GM12865 (cell line): ENCODE measurements at regions not wholly inside any gene's neighbourhood (a gene's known extent, or its start where the extent isn't known, plus 50 kb on each side); places are given as distances from the start of the nearest gene placed in this dataset.

Source experiments
- DNase-seq: peaks from one replicate; pipeline ENCODE4 v3.0.0; 2010; ENCODE audit warnings: low read depth
- H3K4me3 ChIP-seq: 2 replicates; pipeline ENCODE4 v1.5.1; 2011; ENCODE audit warnings: mild to moderate bottlenecking, low read depth, low read length, control low read depth
- CTCF ChIP-seq: IDR thresholded peaks from 2 replicates; pipeline ENCODE4 v1.5.1; 2011; ENCODE audit warnings: low read length, control low read depth, low read depth, inconsistent platforms; ENCODE audit not compliant: insufficient read depth; ENCODE audit errors: missing control alignments

GRCh38 chr10:1841759-1842158 is 104.4 kb upstream of the ADARB2 start:
- no peak overlapping the region for H3K4me3 ChIP-seq
- no peak for TF ChIP-seq CTCF

DNA sequence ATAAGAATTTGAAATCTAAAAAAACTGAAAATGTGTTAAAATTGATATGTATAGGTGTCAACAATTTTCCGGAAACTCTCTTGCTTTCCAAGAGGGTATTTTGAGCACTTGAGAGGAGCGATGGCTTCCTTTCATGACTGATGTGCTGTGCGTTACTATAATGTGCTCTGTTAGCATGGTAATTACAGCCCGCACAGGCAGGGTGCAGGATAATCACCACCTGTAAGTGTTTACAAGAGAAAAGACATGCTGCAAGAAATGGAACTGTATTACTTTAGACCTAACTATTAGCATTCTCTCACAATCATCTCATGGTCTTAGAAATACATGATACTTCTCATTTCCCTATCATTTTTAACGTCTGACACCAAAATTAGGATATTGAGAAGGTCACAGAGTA is 92.4 kb upstream of the ADARB2 start:
- no peak for DNase-seq
- H3K4me3 ChIP-seq, result no peak overlapping the region
- TF ChIP-seq CTCF, result no peak

More at GRCh38 chr10:1841759-1842158, 104.4 kb upstream of the ADARB2 start:
- no peak for DNase-seq

GRCh38 chr10:1824928-1825327 is 87.6 kb upstream of the ADARB2 start:
- no peak overlapping the region for H3K4me3 ChIP-seq
- no peak for TF ChIP-seq CTCF
- peak; percentile 27 for DNase-seq

GRCh38 chr10:1814556-1814955 is 77.2 kb upstream of the ADARB2 start:
- H3K4me3 ChIP-seq, result no peak overlapping the region
- no peak for TF ChIP-seq CTCF
- no peak for DNase-seq

DNA sequence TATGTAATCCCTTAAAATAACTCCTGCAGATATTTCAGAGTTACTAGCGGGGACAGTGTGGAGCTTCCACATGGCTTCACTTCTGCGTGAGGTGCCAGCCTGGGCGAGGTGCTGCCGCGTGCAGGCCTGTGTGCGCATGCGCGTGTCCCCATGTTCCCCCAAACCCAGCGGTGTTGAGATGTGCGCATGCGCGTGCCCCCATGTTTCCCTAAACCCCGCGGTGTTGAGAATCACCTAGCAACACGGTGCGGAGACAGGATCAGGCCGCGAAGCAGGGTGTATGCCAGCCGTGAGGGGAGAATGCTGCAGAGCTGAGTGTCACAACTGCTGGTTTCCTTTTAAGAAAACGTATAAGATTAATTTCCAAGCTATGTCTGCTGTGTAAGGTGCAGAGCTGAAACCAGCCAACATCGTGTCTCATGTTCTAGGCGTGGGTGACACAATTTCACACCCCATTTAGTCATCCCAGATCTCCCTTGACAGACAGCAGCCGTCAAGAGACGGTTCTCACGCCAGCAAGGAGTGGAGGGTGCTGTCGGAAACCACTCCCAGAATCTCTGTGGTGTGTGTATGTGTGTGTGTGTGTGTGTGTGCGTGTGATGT is 71.9 kb upstream of the ADARB2 start:
- H3K4me3 ChIP-seq, result no peak overlapping the region
- TF ChIP-seq CTCF, result no peak
- no peak for DNase-seq

DNA sequence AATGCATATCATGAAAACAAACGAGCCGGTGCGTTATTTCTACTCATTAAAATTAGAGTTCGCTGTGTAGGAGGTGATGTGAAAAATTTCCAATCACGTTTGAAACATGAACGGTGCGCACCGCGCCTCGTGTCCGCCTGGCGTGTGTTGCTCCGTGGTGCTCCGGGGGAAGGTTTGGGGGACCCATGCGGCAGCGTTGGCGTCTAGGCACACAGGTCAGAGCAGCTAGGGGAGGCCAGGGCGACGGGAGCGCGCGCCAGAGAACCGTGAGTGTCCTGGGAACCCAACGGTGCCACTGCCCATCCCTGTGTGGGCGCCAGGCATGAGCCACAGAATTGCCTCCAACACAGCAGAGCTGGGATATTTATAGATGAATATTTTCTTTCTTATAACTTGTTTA is 70.6 kb upstream of the ADARB2 start:
- no peak for DNase-seq
- TF ChIP-seq CTCF, result no peak

DNA sequence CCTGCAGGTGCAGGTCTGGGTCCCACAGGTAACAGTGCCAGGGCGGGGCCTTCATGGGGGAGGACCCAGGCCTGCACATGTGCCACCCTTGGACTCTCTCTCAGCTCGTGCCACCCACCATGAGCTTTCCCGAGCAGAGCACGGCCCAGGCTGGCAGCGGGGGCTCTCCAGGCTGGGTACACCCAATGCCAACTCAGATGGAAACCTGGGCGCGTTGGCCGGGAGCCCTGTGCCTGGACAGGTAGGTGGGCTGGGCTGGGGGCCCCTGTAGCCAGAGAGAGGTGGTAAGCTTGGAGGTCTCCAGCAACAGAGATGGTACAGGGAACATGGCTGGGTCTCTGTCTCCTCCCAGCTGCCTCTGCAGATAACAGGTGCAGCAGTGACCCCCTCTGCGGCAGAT is 69.9 kb upstream of the ADARB2 start:
- DNase-seq, result no peak
- H3K4me3 ChIP-seq, result no peak overlapping the region
- TF ChIP-seq CTCF, result no peak

More for the DNA sequence above, 70.6 kb upstream of the ADARB2 start:
- H3K4me3 ChIP-seq, result no peak overlapping the region
